IMR-90 (cell line): ENCODE measurements at regions not wholly inside any gene's neighbourhood (a gene's known extent, or its start where the extent isn't known, plus 50 kb on each side); places are given as distances from the start of the nearest gene placed in this dataset.

Source experiments
- ATAC-seq: fragments of 200-7000 bp; cut with Tn5 transposase; 2 replicates; pipeline ENCODE4 v1.9.1; 2020; ENCODE audit warnings: low read depth, mild to moderate bottlenecking, moderate library complexity
- BruUV-seq: library from RNA; stranded (reverse); fragments of 400-500 nt; replicated peaks from 2 replicates; lab custom pipeline; 2021; lab: Mats Ljungman, UMichigan
- CTCF ChIA-PET: fragments of 300-600 bp; formaldehyde crosslinking; extraction: SDS; loops from one replicate; lab custom pipeline; 2021; ENCODE audit warnings: antibody characterized with exemption; lab: Yijun Ruan, JAX
- POLR2A ChIA-PET: fragments of 300-600 bp; sonication (Branson Sonifier 250); formaldehyde crosslinking; loops from one replicate; lab custom pipeline; 2022; ENCODE audit warnings: antibody characterized with exemption; ENCODE audit not compliant: unreplicated experiment; lab: Charles Lee
- DNase-seq: peaks from one replicate; pipeline ENCODE4 v3.0.0; 2013
- H2AFZ ChIP-seq: replicated peaks from 2 replicates; pipeline ENCODE3; 2013; ENCODE audit warnings: low read length, mild to moderate bottlenecking; ENCODE audit not compliant: poor library complexity
- H2AK5ac ChIP-seq: 2 replicates; pipeline ENCODE4 v1.6.1; 2013; ENCODE audit warnings: low read depth, low read length, inconsistent platforms
- H2AK9ac ChIP-seq: replicated peaks from 2 replicates; pipeline ENCODE3; 2013; ENCODE audit warnings: mild to moderate bottlenecking, low read depth, low read length, moderate library complexity; ENCODE audit not compliant: poor library complexity
- H2BK120ac ChIP-seq: 2 replicates; pipeline ENCODE4 v1.6.1; 2013; ENCODE audit warnings: low read depth, low read length, inconsistent platforms
- H2BK15ac ChIP-seq: 3 replicates; pipeline ENCODE4 v1.6.1; 2013; ENCODE audit warnings: low read depth, low read length, inconsistent platforms
- H2BK20ac ChIP-seq: 2 replicates; pipeline ENCODE4 v1.6.1; 2013; ENCODE audit warnings: low read depth, mild to moderate bottlenecking, inconsistent platforms, low read length, moderate library complexity
- H2BK5ac ChIP-seq: 2 replicates; pipeline ENCODE4 v1.6.1; 2013; ENCODE audit warnings: mild to moderate bottlenecking, low read depth, low read length, inconsistent platforms; ENCODE audit not compliant: poor library complexity, severe bottlenecking
- H3K14ac ChIP-seq: replicated peaks from 2 replicates; pipeline ENCODE4 v1.6.1; 2013; ENCODE audit warnings: low read depth, low read length, inconsistent platforms
- H3K18ac ChIP-seq: 2 replicates; pipeline ENCODE4 v1.6.1; 2013; ENCODE audit warnings: low read depth, low read length, control low read depth
- H3K23ac ChIP-seq: 2 replicates; pipeline ENCODE4 v1.6.1; 2013; ENCODE audit warnings: low read depth, low read length, inconsistent platforms
- H3K27ac ChIP-seq: 2 replicates; pipeline ENCODE4 v1.5.1; 2013; ENCODE audit warnings: mild to moderate bottlenecking, control low read depth, low read length; ENCODE audit not compliant: insufficient read depth
- H3K27me3 ChIP-seq: 2 replicates; pipeline ENCODE4 v1.6.1; 2013; ENCODE audit warnings: low read length; ENCODE audit not compliant: control insufficient read depth, insufficient read depth
- H3K36me3 ChIP-seq: 2 replicates; pipeline ENCODE4 v1.6.1; 2013; ENCODE audit warnings: low read length, mixed read lengths; ENCODE audit not compliant: control insufficient read depth, insufficient read depth
- H3K4ac ChIP-seq: 2 replicates; pipeline ENCODE4 v1.6.1; 2013; ENCODE audit warnings: low read depth, low read length, inconsistent platforms
- H3K4me1 ChIP-seq: 2 replicates; pipeline ENCODE4 v1.6.1; 2013; ENCODE audit warnings: low read length, mixed read lengths; ENCODE audit not compliant: control insufficient read depth, insufficient read depth
- H3K4me2 ChIP-seq: 2 replicates; pipeline ENCODE4 v1.6.1; 2013; ENCODE audit warnings: low read depth, mild to moderate bottlenecking, control low read depth, low read length, moderate library complexity
- H3K4me3 ChIP-seq: 2 replicates; pipeline ENCODE4 v1.5.1; 2013; ENCODE audit warnings: low read depth, mild to moderate bottlenecking, control low read depth, low read length, moderate library complexity; ENCODE audit not compliant: insufficient read depth
- H3K56ac ChIP-seq: 2 replicates; pipeline ENCODE4 v1.6.1; 2013; ENCODE audit warnings: low read length, inconsistent platforms; ENCODE audit not compliant: insufficient read depth; ENCODE audit errors: extremely low read depth
- H3K79me1 ChIP-seq, 2 experiments: 2 replicates each; pipeline ENCODE4 v1.6.1; 2013; ENCODE audit warnings: low read length in 2 of 2, inconsistent platforms in 1 of 2, low read depth in 1 of 2
- H3K9ac ChIP-seq: 2 replicates; pipeline ENCODE4 v1.6.1; 2013; ENCODE audit warnings: low read depth, low read length, control low read depth
- H3K9me1 ChIP-seq: 2 replicates; pipeline ENCODE4 v1.6.1; 2013; ENCODE audit warnings: low read length, inconsistent platforms; ENCODE audit not compliant: insufficient read depth
- H3K9me3 ChIP-seq: 2 replicates; pipeline ENCODE4 v1.6.1; 2013; ENCODE audit warnings: low read length; ENCODE audit not compliant: control insufficient read depth, insufficient read depth
- H4K20me1 ChIP-seq: 2 replicates; pipeline ENCODE4 v1.6.1; 2013; ENCODE audit warnings: low read length, inconsistent platforms; ENCODE audit not compliant: insufficient read depth
- H4K5ac ChIP-seq: 2 replicates; pipeline ENCODE4 v1.6.1; 2013; ENCODE audit warnings: mild to moderate bottlenecking, low read depth, low read length, control low read depth
- H4K8ac ChIP-seq, 2 experiments: 2 replicates each; pipeline ENCODE4 v1.6.1; 2013; ENCODE audit warnings: low read depth in 2 of 2, low read length in 2 of 2, control low read depth in 1 of 2, inconsistent platforms in 1 of 2
- H4K91ac ChIP-seq: 2 replicates; pipeline ENCODE4 v1.6.1; 2013; ENCODE audit warnings: low read depth, low read length, inconsistent platforms; ENCODE audit not compliant: insufficient read depth
- BHLHE40 ChIP-seq: fragments of 150-350 bp; IDR thresholded peaks from 2 replicates; pipeline ENCODE4 v1.6.1; 2016; ENCODE audit warnings: mild to moderate bottlenecking, low read depth, low read length
- CEBPB ChIP-seq: IDR thresholded peaks from 2 replicates; pipeline ENCODE4 v1.6.1; 2012; ENCODE audit warnings: low read depth, low read length, improper control_type of control experiment
- FOS ChIP-seq: fragments of 150-350 bp; IDR thresholded peaks from 2 replicates; pipeline ENCODE4 v1.6.1; 2016; ENCODE audit warnings: low read depth, low read length
- MAZ ChIP-seq: IDR thresholded peaks from 2 replicates; pipeline ENCODE4 v1.6.1; 2012; ENCODE audit warnings: low read depth, mild to moderate bottlenecking, low read length, improper control_type of control experiment, moderate library complexity, borderline replicate concordance
- MXI1 ChIP-seq: IDR thresholded peaks from 2 replicates; pipeline ENCODE4 v1.6.1; 2012; ENCODE audit warnings: low read depth, mild to moderate bottlenecking, low read length, moderate library complexity, borderline replicate concordance
- NFE2L2 ChIP-seq: fragments of 150-350 bp; IDR thresholded peaks from 2 replicates; pipeline ENCODE4 v1.6.1; 2016; ENCODE audit warnings: low read depth, mild to moderate bottlenecking, low read length
- POLR2A ChIP-seq: IDR thresholded peaks from 2 replicates; pipeline ENCODE4 v1.6.1; 2012; ENCODE audit warnings: mild to moderate bottlenecking, low read depth, low read length
- RAD21 ChIP-seq: IDR thresholded peaks from 2 replicates; pipeline ENCODE4 v1.6.1; 2012; ENCODE audit warnings: low read length, improper control_type of control experiment
- RCOR1 ChIP-seq: IDR thresholded peaks from 2 replicates; pipeline ENCODE4 v1.6.1; 2012; ENCODE audit warnings: mild to moderate bottlenecking, low read length, improper control_type of control experiment; ENCODE audit not compliant: insufficient replicate concordance
- WGBS, 2 experiments: methylation state at CpG; one replicate each; pipeline versions ENCODE4 v1.1.5 to v1.1.7; 2013; ENCODE audit warnings: missing lambda C conversion rate in 2 of 2; ENCODE audit not compliant: insufficient read length in 1 of 2; ENCODE audit errors: extremely low coverage in 2 of 2; 5-methylcytosine and 5-hydroxymethylcytosine counted together
- dilution Hi-C: fragments of 300-500 bp; cut with HindIII; formaldehyde crosslinking; loops from one replicate; pipeline ENCODE4 v1.14.3; 2018; ENCODE audit warnings: low sequenced_read_pairs; ENCODE audit not compliant: unreplicated experiment
- in situ Hi-C: fragments of 300-500 bp; cut with MboI; formaldehyde crosslinking; loops from 3 replicates; pipeline ENCODE4 v1.14.3; 2019; ENCODE audit warnings: low sequenced_read_pairs, inconsistent platforms, mixed read lengths
- intact Hi-C: fragments of 100-400 bp; cut with micrococcal nuclease; formaldehyde crosslinking; loops from 2 replicates; pipeline ENCODE4 v1.10.0; 2022
- TF ChIP-seq, protein P1 (sequence below): conservative IDR thresholded peaks from 2 replicates; pipeline ENCODE4 v1.5.1; 2012; ENCODE audit warnings: mild to moderate bottlenecking, low read depth, low read length, improper control_type of control experiment

GRCh38 chr10:33666686-33667480 is 332.4 kb upstream of the NRP1 start:
- H2BK15ac ChIP-seq: no peak overlapping the region
- DNase-seq (no peak), ATAC-seq (no peak)
- WGBS, 2 experiments: 100% methylated on average over 3 of the region's 5 CpGs; no CpG with 5 or more reads in 1 of the 2 experiments
- no peaks in the 10 kb centered on the region for H3K79me1 ChIP-seq
- no peak overlapping the region for H2BK120ac ChIP-seq
- dilution Hi-C loops (no loop called here), in situ Hi-C loops (no loop called here), intact Hi-C loops (no loop called here)
- H3K27ac ChIP-seq: no peak overlapping the region
- ChIA-PET POLR2A (no interaction called here), CTCF (no interaction called here)
- H2BK5ac ChIP-seq: no peak overlapping the region
- no peak overlapping the region for H3K9ac ChIP-seq
- H2AK5ac ChIP-seq: no peak overlapping the region
- H3K4ac ChIP-seq: no peak overlapping the region
- no peak overlapping the region for H4K8ac ChIP-seq
- H3K4me2 ChIP-seq: no peak overlapping the region
- no peaks in the 10 kb centered on the region; the same call in 1 of the 2 replicates for H3K27me3 ChIP-seq
- no TSS peak for BruUV-seq
- TF ChIP-seq FOS: no peak
- no peak for TF ChIP-seq CEBPB
- TF ChIP-seq RCOR1: no peak
- no peak for TF ChIP-seq BHLHE40
- no peak for TF ChIP-seq MXI1
- no peak for TF ChIP-seq POLR2A
- no peak for TF ChIP-seq MAZ
- TF ChIP-seq NFE2L2: no peak
- TF ChIP-seq, protein P1, sequence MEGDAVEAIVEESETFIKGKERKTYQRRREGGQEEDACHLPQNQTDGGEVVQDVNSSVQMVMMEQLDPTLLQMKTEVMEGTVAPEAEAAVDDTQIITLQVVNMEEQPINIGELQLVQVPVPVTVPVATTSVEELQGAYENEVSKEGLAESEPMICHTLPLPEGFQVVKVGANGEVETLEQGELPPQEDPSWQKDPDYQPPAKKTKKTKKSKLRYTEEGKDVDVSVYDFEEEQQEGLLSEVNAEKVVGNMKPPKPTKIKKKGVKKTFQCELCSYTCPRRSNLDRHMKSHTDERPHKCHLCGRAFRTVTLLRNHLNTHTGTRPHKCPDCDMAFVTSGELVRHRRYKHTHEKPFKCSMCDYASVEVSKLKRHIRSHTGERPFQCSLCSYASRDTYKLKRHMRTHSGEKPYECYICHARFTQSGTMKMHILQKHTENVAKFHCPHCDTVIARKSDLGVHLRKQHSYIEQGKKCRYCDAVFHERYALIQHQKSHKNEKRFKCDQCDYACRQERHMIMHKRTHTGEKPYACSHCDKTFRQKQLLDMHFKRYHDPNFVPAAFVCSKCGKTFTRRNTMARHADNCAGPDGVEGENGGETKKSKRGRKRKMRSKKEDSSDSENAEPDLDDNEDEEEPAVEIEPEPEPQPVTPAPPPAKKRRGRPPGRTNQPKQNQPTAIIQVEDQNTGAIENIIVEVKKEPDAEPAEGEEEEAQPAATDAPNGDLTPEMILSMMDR: no peak
- TF ChIP-seq RAD21: no peak
- no peak overlapping the region for H3K18ac ChIP-seq
- no peak overlapping the region for H2AK9ac ChIP-seq
- H3K14ac ChIP-seq: no peak overlapping the region
- no peak overlapping the region for H4K91ac ChIP-seq
- H3K4me1 ChIP-seq: no peaks in the 10 kb centered on the region
- H3K4me3 ChIP-seq: no peak overlapping the region
- H4K20me1 ChIP-seq: no peaks in the 10 kb centered on the region
- H4K5ac ChIP-seq: no peak overlapping the region
- no peak overlapping the region for H2BK20ac ChIP-seq
- H3K23ac ChIP-seq: no peak overlapping the region
- H3K9me1 ChIP-seq: no peaks in the 10 kb centered on the region
- no peak overlapping the region for H2AFZ ChIP-seq
- H3K36me3 ChIP-seq: no peaks in the 10 kb centered on the region
- H3K56ac ChIP-seq: no peak overlapping the region
- peaks cover 2% of the 10 kb centered on the region for H3K9me3 ChIP-seq
